ENCODE measurements at regions not wholly inside any gene's neighbourhood (a gene's known extent, or its start where the extent isn't known, plus 50 kb on each side); places are given as distances from the start of the nearest gene placed in this dataset.

DNA sequence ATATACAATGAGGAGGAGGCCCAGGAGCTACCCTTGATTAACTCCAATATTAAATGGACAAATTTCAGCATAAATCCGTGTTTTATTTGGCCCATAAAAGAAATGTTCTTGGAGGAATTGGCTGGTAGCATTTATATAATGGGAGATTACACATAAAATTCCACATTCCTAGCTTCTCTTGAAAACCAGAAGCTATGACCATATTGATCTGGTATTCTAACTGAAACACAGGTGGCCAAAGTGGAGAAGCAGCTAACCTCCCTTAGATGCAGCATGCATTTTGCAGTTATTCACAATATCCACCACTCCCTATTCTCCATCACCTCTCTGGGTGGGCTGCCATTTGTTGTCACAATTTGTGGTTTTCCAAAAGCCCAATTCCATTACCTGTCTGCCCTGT lies 148.8 kb upstream of the CACNA2D1 start:
- TF ChIP-seq POLR2AphosphoS2 (conservative IDR thresholded peaks at IDR 0.05; ENCODE audit: low read length), result no peak
- TF ChIP-seq, protein P1, sequence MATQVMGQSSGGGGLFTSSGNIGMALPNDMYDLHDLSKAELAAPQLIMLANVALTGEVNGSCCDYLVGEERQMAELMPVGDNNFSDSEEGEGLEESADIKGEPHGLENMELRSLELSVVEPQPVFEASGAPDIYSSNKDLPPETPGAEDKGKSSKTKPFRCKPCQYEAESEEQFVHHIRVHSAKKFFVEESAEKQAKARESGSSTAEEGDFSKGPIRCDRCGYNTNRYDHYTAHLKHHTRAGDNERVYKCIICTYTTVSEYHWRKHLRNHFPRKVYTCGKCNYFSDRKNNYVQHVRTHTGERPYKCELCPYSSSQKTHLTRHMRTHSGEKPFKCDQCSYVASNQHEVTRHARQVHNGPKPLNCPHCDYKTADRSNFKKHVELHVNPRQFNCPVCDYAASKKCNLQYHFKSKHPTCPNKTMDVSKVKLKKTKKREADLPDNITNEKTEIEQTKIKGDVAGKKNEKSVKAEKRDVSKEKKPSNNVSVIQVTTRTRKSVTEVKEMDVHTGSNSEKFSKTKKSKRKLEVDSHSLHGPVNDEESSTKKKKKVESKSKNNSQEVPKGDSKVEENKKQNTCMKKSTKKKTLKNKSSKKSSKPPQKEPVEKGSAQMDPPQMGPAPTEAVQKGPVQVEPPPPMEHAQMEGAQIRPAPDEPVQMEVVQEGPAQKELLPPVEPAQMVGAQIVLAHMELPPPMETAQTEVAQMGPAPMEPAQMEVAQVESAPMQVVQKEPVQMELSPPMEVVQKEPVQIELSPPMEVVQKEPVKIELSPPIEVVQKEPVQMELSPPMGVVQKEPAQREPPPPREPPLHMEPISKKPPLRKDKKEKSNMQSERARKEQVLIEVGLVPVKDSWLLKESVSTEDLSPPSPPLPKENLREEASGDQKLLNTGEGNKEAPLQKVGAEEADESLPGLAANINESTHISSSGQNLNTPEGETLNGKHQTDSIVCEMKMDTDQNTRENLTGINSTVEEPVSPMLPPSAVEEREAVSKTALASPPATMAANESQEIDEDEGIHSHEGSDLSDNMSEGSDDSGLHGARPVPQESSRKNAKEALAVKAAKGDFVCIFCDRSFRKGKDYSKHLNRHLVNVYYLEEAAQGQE (IDR thresholded peaks at IDR 0.05), result no peak
- no peak for TF ChIP-seq HEYL (CRISPR knock-in tag; IDR thresholded peaks at IDR 0.05)
- no peak for TF ChIP-seq RAD21 (conservative IDR thresholded peaks at IDR 0.05 in 1 of 2, IDR thresholded peaks at IDR 0.05 in 1 of 2)
- no peak for TF ChIP-seq KDM5A (IDR thresholded peaks at IDR 0.05)
- TF ChIP-seq ZFP36 (IDR thresholded peaks at IDR 0.05; ENCODE audit: borderline replicate concordance, partially characterized antibody), result no peak
- TF ChIP-seq RNF2 (IDR thresholded peaks at IDR 0.05; ENCODE audit: borderline replicate concordance, low read depth), result no peak
- TF ChIP-seq, protein P2, sequence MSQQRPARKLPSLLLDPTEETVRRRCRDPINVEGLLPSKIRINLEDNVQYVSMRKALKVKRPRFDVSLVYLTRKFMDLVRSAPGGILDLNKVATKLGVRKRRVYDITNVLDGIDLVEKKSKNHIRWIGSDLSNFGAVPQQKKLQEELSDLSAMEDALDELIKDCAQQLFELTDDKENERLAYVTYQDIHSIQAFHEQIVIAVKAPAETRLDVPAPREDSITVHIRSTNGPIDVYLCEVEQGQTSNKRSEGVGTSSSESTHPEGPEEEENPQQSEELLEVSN (IDR thresholded peaks at IDR 0.05; ENCODE audit: borderline replicate concordance, low read depth), result no peak
- no peak for TF ChIP-seq CHD4 (IDR thresholded peaks at IDR 0.05; ENCODE audit: borderline replicate concordance)
- TF ChIP-seq, protein P3, sequence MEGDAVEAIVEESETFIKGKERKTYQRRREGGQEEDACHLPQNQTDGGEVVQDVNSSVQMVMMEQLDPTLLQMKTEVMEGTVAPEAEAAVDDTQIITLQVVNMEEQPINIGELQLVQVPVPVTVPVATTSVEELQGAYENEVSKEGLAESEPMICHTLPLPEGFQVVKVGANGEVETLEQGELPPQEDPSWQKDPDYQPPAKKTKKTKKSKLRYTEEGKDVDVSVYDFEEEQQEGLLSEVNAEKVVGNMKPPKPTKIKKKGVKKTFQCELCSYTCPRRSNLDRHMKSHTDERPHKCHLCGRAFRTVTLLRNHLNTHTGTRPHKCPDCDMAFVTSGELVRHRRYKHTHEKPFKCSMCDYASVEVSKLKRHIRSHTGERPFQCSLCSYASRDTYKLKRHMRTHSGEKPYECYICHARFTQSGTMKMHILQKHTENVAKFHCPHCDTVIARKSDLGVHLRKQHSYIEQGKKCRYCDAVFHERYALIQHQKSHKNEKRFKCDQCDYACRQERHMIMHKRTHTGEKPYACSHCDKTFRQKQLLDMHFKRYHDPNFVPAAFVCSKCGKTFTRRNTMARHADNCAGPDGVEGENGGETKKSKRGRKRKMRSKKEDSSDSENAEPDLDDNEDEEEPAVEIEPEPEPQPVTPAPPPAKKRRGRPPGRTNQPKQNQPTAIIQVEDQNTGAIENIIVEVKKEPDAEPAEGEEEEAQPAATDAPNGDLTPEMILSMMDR (IDR thresholded peaks at IDR 0.05), result no peak
- TF ChIP-seq PHF8 (IDR thresholded peaks at IDR 0.05; ENCODE audit: borderline replicate concordance, low read depth), result no peak
- TF ChIP-seq ZSCAN20 (CRISPR knock-in tag; IDR thresholded peaks at IDR 0.05), result no peak
- TF ChIP-seq NFE2L2 (conservative IDR thresholded peaks at IDR 0.05; ENCODE audit: low read length), result no peak
- no peak for TF ChIP-seq FOXS1 (CRISPR knock-in tag; IDR thresholded peaks at IDR 0.05)
- Histone ChIP-seq H3K27ac (no peak overlapping the region), H3K4me3 (no peak overlapping the region), H3K4me1 (peaks cover 6% of the 10 kb centered on the region; the same call in 1 of the 3 replicates), H3K9me3 (no peaks in the 10 kb centered on the region), H3K4me2 (no peak overlapping the region)
- ChIA-PET CTCF (interaction anchor here (1.0 kb wide), 1 partner anchor 13 kb away, joined by 3 read pairs; no protein-coding TSS in a partner anchor), POLR2A (no interaction called here)
- DNase-seq (ENCODE audit: low read depth in 1 of 2, low spot score in 1 of 2), result no peak
- ATAC-seq, result no peak
- no peak for FAIRE-seq
- 63% methylated on average over 1 of the region's 1 CpG for WGBS (ENCODE audit: missing lambda C conversion rate)

DNA sequence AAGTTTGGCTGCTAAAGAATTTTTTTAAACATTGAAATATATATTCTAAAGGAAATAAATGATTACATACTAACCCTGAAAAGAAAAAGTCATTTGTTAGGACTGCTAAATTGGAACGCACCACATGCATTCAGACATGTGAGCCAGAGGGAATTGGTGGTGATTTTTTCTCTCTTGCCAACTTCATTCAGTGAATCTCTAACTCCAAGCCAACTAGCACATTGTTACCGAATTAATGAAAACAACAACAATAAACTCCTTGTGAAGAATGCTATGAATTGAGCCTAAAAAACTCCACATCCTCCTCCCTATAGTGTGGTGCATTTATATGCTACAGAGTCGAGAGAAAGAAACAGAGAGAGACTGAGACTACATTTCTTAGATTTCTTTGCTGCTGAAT lies 135.5 kb upstream of the CACNA2D1 start:
- no peak for FAIRE-seq
- H3K4me3 ChIP-seq, result no peak overlapping the region
- WGBS (ENCODE audit: missing lambda C conversion rate), result 65% methylated on average over 3 of the region's 3 CpGs
- no peaks in the 10 kb centered on the region for H3K9me3 ChIP-seq
- no peaks in the 10 kb centered on the region for H3K4me1 ChIP-seq
- DNase-seq (ENCODE audit: low read depth in 1 of 2, low spot score in 1 of 2), result no peak
- CTCF ChIA-PET, result interaction anchor here (2.0 kb wide), 1 partner anchor 537 kb away, joined by 4 read pairs; no protein-coding TSS in a partner anchor
- no peak overlapping the region for H3K4me2 ChIP-seq
- no peak overlapping the region for H3K27ac ChIP-seq
- POLR2A ChIA-PET, result no interaction called here
- no peak for TF ChIP-seq MAFK (IDR thresholded peaks at IDR 0.05; ENCODE audit: partially characterized antibody)
- no peak for TF ChIP-seq GATA3 (IDR thresholded peaks at IDR 0.05; ENCODE audit: borderline replicate concordance)
- TF ChIP-seq, protein P4, sequence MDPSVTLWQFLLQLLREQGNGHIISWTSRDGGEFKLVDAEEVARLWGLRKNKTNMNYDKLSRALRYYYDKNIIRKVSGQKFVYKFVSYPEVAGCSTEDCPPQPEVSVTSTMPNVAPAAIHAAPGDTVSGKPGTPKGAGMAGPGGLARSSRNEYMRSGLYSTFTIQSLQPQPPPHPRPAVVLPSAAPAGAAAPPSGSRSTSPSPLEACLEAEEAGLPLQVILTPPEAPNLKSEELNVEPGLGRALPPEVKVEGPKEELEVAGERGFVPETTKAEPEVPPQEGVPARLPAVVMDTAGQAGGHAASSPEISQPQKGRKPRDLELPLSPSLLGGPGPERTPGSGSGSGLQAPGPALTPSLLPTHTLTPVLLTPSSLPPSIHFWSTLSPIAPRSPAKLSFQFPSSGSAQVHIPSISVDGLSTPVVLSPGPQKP (IDR thresholded peaks at IDR 0.05; ENCODE audit: low read depth, low read length), result no peak
- TF ChIP-seq SREBF2 (IDR thresholded peaks at IDR 0.05), result no peak
- no peak for TF ChIP-seq POLR2A (IDR thresholded peaks at IDR 0.05; ENCODE audit: low read length)
- no peak for TF ChIP-seq RFX5 (IDR thresholded peaks at IDR 0.05)
- TF ChIP-seq CBX2 (IDR thresholded peaks at IDR 0.05; ENCODE audit: borderline replicate concordance, low read depth), result no peak
- no peak for TF ChIP-seq HEYL (CRISPR knock-in tag; IDR thresholded peaks at IDR 0.05)
- no peak for TF ChIP-seq EP300 (IDR thresholded peaks at IDR 0.05)
- TF ChIP-seq, protein P5, sequence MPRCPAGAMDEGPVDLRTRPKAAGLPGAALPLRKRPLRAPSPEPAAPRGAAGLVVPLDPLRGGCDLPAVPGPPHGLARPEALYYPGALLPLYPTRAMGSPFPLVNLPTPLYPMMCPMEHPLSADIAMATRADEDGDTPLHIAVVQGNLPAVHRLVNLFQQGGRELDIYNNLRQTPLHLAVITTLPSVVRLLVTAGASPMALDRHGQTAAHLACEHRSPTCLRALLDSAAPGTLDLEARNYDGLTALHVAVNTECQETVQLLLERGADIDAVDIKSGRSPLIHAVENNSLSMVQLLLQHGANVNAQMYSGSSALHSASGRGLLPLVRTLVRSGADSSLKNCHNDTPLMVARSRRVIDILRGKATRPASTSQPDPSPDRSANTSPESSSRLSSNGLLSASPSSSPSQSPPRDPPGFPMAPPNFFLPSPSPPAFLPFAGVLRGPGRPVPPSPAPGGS (IDR thresholded peaks at IDR 0.05), result no peak
- TF ChIP-seq FOSB (CRISPR knock-in tag; IDR thresholded peaks at IDR 0.05), result no peak
- no peak for TF ChIP-seq JUNB (IDR thresholded peaks at IDR 0.05)
- ATAC-seq, result no peak

Data from A549 (cell line).